HepG2 (cell line): ENCODE measurements at regions not wholly inside any gene's neighbourhood (a gene's known extent, or its start where the extent isn't known, plus 50 kb on each side); places are given as distances from the start of the nearest gene placed in this dataset.

Experiments used
- ASH2L ChIP-seq: fragments of 300-600, 200-600 bp; sonication (generic); IDR thresholded peaks from 2 replicates; pipeline ENCODE4 v1.7.0; 2017; ENCODE audit warnings: low read depth, mild to moderate bottlenecking, moderate library complexity, mixed read lengths, low read length; ENCODE audit not compliant: insufficient read length
- CHCHD3 ChIP-seq: sonication (generic); formaldehyde crosslinking; IDR thresholded peaks from 2 replicates; pipeline ENCODE4 v1.8.0; 2022; ENCODE audit warnings: mild to moderate bottlenecking, missing genetic modification reagents, moderate library complexity
- DR1 ChIP-seq: sonication (generic); formaldehyde crosslinking; IDR thresholded peaks from 2 replicates; pipeline ENCODE4 v1.8.0; 2021; ENCODE audit warnings: mild to moderate bottlenecking, missing genetic modification reagents, inconsistent platforms
- HNRNPUL1 ChIP-seq: fragments of 200-400 bp; formaldehyde crosslinking; IDR thresholded peaks from 2 replicates; pipeline ENCODE4 v1.6.1; 2017; ENCODE audit warnings: low read depth, mild to moderate bottlenecking, low read length, moderate library complexity
- KDM5B ChIP-seq: sonication (generic); formaldehyde crosslinking; IDR thresholded peaks from 2 replicates; pipeline ENCODE4 v1.4.0; 2020; ENCODE audit warnings: missing genetic modification reagents, mild to moderate bottlenecking, borderline replicate concordance
- KMT2B ChIP-seq: IDR thresholded peaks from 2 replicates; pipeline ENCODE4 v1.6.1; 2016; ENCODE audit warnings: missing genetic modification reagents, missing compliant biosample characterization
- NCOA5 ChIP-seq: sonication (generic); formaldehyde crosslinking; IDR thresholded peaks from 2 replicates; pipeline ENCODE4 v1.4.0; 2020; ENCODE audit warnings: missing genetic modification reagents
- NPAS2 ChIP-seq: sonication (generic); formaldehyde crosslinking; IDR thresholded peaks from 2 replicates; pipeline ENCODE4 v1.8.0; 2022; ENCODE audit warnings: mild to moderate bottlenecking, missing genetic modification reagents, borderline replicate concordance
- NR2F6 ChIP-seq, 2 experiments: IDR thresholded peaks; 2 replicates each; pipeline ENCODE4 v1.6.1; 2016; ENCODE audit warnings: antibody characterized with exemption in 1 of 2, mild to moderate bottlenecking in 1 of 2
- PHB2 ChIP-seq: fragments of 450-650 bp; IDR thresholded peaks from 2 replicates; pipeline ENCODE4 v1.6.1; 2018; ENCODE audit not compliant: partially characterized antibody
- PHF5A ChIP-seq: IDR thresholded peaks from one replicate; pipeline ENCODE4 v1.6.1; 2018; ENCODE audit warnings: low read depth, missing genetic modification reagents; ENCODE audit not compliant: unreplicated experiment
- SMC3 ChIP-seq: IDR thresholded peaks from 2 replicates; pipeline ENCODE4 v1.6.1; 2011; ENCODE audit warnings: low read length, improper control_type of control experiment
- ZBTB38 ChIP-seq: sonication (generic); formaldehyde crosslinking; IDR thresholded peaks from 2 replicates; pipeline ENCODE4 v1.5.1; 2020; ENCODE audit warnings: mild to moderate bottlenecking, missing genetic modification reagents
- ZNF235 ChIP-seq: sonication (generic); formaldehyde crosslinking; IDR thresholded peaks from 2 replicates; pipeline ENCODE4 v1.8.1; 2023; ENCODE audit warnings: mild to moderate bottlenecking, missing genetic modification reagents, borderline replicate concordance
- ZSCAN30 ChIP-seq: sonication (generic); formaldehyde crosslinking; IDR thresholded peaks from 2 replicates; pipeline ENCODE4 v1.5.0; 2020; ENCODE audit warnings: mild to moderate bottlenecking, missing genetic modification reagents
- TF ChIP-seq, protein P1 (sequence below): sonication (generic); formaldehyde crosslinking; IDR thresholded peaks from 2 replicates; pipeline ENCODE4 v1.5.0; 2020; ENCODE audit warnings: mild to moderate bottlenecking, missing genetic modification reagents
- TF ChIP-seq, protein P2 (sequence below): sonication (generic); formaldehyde crosslinking; IDR thresholded peaks from 2 replicates; pipeline ENCODE4 v1.5.0; 2020; ENCODE audit warnings: mild to moderate bottlenecking, missing genetic modification reagents
- TF ChIP-seq, protein P3 (sequence below): sonication (generic); formaldehyde crosslinking; IDR thresholded peaks from 2 replicates; pipeline ENCODE4 v1.4.0; 2020; ENCODE audit warnings: missing genetic modification reagents
- TF ChIP-seq, protein P4 (sequence below): sonication (generic); formaldehyde crosslinking; IDR thresholded peaks from 2 replicates; pipeline ENCODE4 v1.5.0; 2020; ENCODE audit warnings: mild to moderate bottlenecking, missing genetic modification reagents

DNA sequence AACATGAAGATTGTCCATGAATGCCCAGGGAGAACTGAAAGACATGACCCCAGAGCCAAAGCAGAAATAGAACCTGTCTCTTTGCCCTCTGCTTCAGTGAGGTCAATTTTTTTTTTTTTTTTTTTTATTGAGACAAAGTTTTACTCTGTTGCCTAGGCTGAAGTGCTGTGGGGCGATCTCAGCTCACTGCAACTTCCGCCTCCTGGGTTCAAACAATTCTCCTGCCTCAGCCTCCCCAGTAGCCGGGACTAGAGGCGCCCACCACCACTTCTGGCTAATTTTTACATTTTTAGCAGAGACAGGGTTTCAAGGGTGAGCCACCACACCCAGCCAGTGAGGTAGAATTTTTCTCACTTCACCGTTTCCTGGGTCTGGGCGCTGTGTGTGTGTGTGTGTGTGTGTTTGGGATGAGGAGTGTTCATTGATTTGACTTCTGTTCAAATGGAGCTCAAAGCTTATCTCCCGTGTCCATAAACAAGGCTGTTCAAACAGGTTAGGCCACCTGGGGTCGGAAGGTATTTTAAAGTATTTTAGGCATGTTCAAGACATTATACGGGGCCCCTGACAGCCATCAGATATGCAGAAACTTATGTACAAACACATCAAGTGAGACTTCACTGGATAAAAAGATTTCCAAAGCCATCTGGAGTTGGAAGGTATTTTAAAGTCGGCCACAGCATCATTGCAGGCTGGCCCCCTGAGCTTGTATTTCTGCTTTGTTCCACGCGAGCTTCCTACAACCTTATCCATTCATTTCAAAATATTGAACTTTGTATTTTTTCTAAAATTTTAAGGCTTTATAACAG, 93.8 kb downstream of the MAP3K8 start (continued):
- TF ChIP-seq, protein P1, sequence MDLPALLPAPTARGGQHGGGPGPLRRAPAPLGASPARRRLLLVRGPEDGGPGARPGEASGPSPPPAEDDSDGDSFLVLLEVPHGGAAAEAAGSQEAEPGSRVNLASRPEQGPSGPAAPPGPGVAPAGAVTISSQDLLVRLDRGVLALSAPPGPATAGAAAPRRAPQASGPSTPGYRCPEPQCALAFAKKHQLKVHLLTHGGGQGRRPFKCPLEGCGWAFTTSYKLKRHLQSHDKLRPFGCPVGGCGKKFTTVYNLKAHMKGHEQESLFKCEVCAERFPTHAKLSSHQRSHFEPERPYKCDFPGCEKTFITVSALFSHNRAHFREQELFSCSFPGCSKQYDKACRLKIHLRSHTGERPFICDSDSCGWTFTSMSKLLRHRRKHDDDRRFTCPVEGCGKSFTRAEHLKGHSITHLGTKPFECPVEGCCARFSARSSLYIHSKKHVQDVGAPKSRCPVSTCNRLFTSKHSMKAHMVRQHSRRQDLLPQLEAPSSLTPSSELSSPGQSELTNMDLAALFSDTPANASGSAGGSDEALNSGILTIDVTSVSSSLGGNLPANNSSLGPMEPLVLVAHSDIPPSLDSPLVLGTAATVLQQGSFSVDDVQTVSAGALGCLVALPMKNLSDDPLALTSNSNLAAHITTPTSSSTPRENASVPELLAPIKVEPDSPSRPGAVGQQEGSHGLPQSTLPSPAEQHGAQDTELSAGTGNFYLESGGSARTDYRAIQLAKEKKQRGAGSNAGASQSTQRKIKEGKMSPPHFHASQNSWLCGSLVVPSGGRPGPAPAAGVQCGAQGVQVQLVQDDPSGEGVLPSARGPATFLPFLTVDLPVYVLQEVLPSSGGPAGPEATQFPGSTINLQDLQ (CRISPR knock-in tag) = no peak
- no peak for TF ChIP-seq ZBTB38 (CRISPR knock-in tag)
- TF ChIP-seq SMC3 = no peak
- peak; percentile 85 for TF ChIP-seq NR2F6 (IDR thresholded peaks at IDR 0.05)
- TF ChIP-seq NR2F6 (CRISPR knock-in tag; IDR thresholded peaks at IDR 0.05) = peak; percentile 82
- TF ChIP-seq NPAS2 (CRISPR knock-in tag) = no peak
- TF ChIP-seq, protein P2, sequence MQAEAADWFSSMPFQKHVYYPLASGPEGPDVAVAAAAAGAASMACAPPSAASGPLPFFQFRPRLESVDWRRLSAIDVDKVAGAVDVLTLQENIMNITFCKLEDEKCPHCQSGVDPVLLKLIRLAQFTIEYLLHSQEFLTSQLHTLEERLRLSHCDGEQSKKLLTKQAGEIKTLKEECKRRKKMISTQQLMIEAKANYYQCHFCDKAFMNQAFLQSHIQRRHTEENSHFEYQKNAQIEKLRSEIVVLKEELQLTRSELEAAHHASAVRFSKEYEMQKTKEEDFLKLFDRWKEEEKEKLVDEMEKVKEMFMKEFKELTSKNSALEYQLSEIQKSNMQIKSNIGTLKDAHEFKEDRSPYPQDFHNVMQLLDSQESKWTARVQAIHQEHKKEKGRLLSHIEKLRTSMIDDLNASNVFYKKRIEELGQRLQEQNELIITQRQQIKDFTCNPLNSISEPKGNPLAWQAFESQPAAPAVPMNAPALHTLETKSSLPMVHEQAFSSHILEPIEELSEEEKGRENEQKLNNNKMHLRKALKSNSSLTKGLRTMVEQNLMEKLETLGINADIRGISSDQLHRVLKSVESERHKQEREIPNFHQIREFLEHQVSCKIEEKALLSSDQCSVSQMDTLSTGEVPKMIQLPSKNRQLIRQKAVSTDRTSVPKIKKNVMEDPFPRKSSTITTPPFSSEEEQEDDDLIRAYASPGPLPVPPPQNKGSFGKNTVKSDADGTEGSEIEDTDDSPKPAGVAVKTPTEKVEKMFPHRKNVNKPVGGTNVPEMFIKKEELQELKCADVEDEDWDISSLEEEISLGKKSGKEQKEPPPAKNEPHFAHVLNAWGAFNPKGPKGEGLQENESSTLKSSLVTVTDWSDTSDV = no peak
- no peak for TF ChIP-seq ASH2L
- no peak for TF ChIP-seq PHB2
- no peak for TF ChIP-seq NCOA5 (CRISPR knock-in tag)
- TF ChIP-seq CHCHD3 (CRISPR knock-in tag) = no peak
- TF ChIP-seq DR1 (CRISPR knock-in tag) = no peak
- no peak for TF ChIP-seq HNRNPUL1
- no peak for TF ChIP-seq ZSCAN30 (CRISPR knock-in tag)
- TF ChIP-seq KDM5B (CRISPR knock-in tag) = no peak
- TF ChIP-seq, protein P3, sequence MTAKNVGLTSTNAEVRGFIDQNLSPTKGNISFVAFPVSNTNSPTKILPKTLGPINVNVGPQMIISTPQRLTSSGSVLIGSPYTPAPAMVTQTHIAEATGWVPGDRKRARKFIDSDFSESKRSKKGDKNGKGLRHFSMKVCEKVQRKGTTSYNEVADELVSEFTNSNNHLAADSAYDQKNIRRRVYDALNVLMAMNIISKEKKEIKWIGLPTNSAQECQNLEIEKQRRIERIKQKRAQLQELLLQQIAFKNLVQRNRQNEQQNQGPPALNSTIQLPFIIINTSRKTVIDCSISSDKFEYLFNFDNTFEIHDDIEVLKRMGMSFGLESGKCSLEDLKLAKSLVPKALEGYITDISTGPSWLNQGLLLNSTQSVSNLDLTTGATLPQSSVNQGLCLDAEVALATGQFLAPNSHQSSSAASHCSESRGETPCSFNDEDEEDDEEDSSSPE (CRISPR knock-in tag) = no peak
- TF ChIP-seq KMT2B = no peak
- TF ChIP-seq, protein P4, sequence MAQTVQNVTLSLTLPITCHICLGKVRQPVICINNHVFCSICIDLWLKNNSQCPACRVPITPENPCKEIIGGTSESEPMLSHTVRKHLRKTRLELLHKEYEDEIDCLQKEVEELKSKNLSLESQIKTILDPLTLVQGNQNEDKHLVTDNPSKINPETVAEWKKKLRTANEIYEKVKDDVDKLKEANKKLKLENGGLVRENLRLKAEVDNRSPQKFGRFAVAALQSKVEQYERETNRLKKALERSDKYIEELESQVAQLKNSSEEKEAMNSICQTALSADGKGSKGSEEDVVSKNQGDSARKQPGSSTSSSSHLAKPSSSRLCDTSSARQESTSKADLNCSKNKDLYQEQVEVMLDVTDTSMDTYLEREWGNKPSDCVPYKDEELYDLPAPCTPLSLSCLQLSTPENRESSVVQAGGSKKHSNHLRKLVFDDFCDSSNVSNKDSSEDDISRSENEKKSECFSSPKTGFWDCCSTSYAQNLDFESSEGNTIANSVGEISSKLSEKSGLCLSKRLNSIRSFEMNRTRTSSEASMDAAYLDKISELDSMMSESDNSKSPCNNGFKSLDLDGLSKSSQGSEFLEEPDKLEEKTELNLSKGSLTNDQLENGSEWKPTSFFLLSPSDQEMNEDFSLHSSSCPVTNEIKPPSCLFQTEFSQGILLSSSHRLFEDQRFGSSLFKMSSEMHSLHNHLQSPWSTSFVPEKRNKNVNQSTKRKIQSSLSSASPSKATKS (CRISPR knock-in tag) = no peak
- TF ChIP-seq ZNF235 (CRISPR knock-in tag) = no peak
- TF ChIP-seq PHF5A (CRISPR knock-in tag) = no peak
